ENCODE measurements at regions not wholly inside any gene's neighbourhood (a gene's known extent, or its start where the extent isn't known, plus 50 kb on each side); places are given as distances from the start of the nearest gene placed in this dataset.

- no peak for DNase-seq (ENCODE audit: low read depth, low spot score)
Observed at GRCh38 chr15:53305554-53305953, 453.9 kb downstream of the WDR72 start.

GRCh38 chr15:53305101-53305500 lies 454.4 kb downstream of the WDR72 start:
- no peak for DNase-seq (ENCODE audit: low read depth, low spot score)

GRCh38 chr15:53297828-53298227 lies 461.6 kb downstream of the WDR72 start:
- no peak for DNase-seq (ENCODE audit: low read depth, low spot score)

GRCh38 chr15:53296603-53297002 lies 462.9 kb downstream of the WDR72 start:
- DNase-seq (ENCODE audit: low read depth, low spot score) = no peak

GRCh38 chr15:53295574-53295973 lies 463.9 kb downstream of the WDR72 start:
- no peak for DNase-seq (ENCODE audit: low read depth, low spot score)

GRCh38 chr15:53288542-53288941 lies 470.9 kb downstream of the WDR72 start:
- no peak for DNase-seq (ENCODE audit: low read depth, low spot score)

- DNase-seq (ENCODE audit: low read depth, low spot score) = no peak
Observed at GRCh38 chr15:53274630-53275029, 484.5 kb upstream of the ONECUT1 start.

- no peak for DNase-seq (ENCODE audit: low read depth, low spot score)
Observed at GRCh38 chr15:53272116-53272515, 482.0 kb upstream of the ONECUT1 start.

GRCh38 chr15:53266176-53266575 lies 476.0 kb upstream of the ONECUT1 start:
- peak; percentile 9 for DNase-seq (ENCODE audit: low read depth, low spot score)

- no peak for DNase-seq (ENCODE audit: low read depth, low spot score)
Observed at GRCh38 chr15:53260647-53261046, 470.5 kb upstream of the ONECUT1 start.

- DNase-seq (ENCODE audit: low read depth, low spot score) = no peak
Observed at GRCh38 chr15:53256457-53256856, 466.3 kb upstream of the ONECUT1 start.

- DNase-seq (ENCODE audit: low read depth, low spot score) = no peak
Observed at GRCh38 chr15:53256043-53256442, 465.9 kb upstream of the ONECUT1 start.

- DNase-seq (ENCODE audit: low read depth, low spot score) = no peak
Observed at GRCh38 chr15:53251996-53252395, 461.9 kb upstream of the ONECUT1 start.

- no peak for DNase-seq (ENCODE audit: low read depth, low spot score)
Observed at GRCh38 chr15:53251523-53251922, 461.4 kb upstream of the ONECUT1 start.

- peak; percentile 54 for DNase-seq (ENCODE audit: low read depth, low spot score)
Observed at GRCh38 chr15:53247041-53247708, 457.0 kb upstream of the ONECUT1 start.

- DNase-seq (ENCODE audit: low read depth, low spot score) = no peak
Observed at GRCh38 chr15:53246404-53246803, 456.3 kb upstream of the ONECUT1 start.

- no peak for DNase-seq (ENCODE audit: low read depth, low spot score)
Observed at GRCh38 chr15:53233801-53234200, 443.7 kb upstream of the ONECUT1 start.

- DNase-seq (ENCODE audit: low read depth, low spot score) = no peak
Observed at GRCh38 chr15:53230473-53230872, 440.3 kb upstream of the ONECUT1 start.

GRCh38 chr15:53226559-53226958 lies 436.4 kb upstream of the ONECUT1 start:
- no peak for DNase-seq (ENCODE audit: low read depth, low spot score)

- DNase-seq (ENCODE audit: low read depth, low spot score) = no peak
Observed at GRCh38 chr15:53225781-53226180, 435.6 kb upstream of the ONECUT1 start.

GRCh38 chr15:53224371-53224770 lies 434.2 kb upstream of the ONECUT1 start:
- no peak for DNase-seq (ENCODE audit: low read depth, low spot score)

GRCh38 chr15:53223815-53224214 lies 433.7 kb upstream of the ONECUT1 start:
- DNase-seq (ENCODE audit: low read depth, low spot score) = no peak

GRCh38 chr15:53218666-53219580 lies 428.8 kb upstream of the ONECUT1 start:
- DNase-seq (ENCODE audit: low read depth, low spot score) = no peak
